ENCODE measurements at regions not wholly inside any gene's neighbourhood (a gene's known extent, or its start where the extent isn't known, plus 50 kb on each side); places are given as distances from the start of the nearest gene placed in this dataset.

DNA sequence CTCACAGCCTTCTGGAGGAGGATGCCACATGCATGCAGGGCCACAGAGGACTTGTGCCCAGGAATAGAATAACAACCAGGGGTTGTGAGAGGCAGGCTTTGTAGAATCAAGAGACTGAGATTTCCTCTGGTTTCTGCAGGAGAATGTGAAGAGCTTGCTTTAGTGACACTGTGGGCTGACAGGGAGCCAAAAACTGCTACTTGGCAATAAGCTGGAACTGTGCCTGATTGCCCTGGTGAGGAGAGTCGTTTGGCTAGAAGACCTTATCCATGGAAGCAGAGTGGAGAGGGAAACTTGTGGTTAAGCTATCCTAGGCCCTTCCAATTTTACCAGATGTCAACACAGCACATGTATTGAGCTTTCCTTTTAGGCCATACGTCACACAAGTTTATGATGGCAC is 902.1 kb downstream of the MRPL39 start:
- TF ChIP-seq POLR2A (IDR thresholded peaks at IDR 0.05), result no peak
- TF ChIP-seq, protein P1, sequence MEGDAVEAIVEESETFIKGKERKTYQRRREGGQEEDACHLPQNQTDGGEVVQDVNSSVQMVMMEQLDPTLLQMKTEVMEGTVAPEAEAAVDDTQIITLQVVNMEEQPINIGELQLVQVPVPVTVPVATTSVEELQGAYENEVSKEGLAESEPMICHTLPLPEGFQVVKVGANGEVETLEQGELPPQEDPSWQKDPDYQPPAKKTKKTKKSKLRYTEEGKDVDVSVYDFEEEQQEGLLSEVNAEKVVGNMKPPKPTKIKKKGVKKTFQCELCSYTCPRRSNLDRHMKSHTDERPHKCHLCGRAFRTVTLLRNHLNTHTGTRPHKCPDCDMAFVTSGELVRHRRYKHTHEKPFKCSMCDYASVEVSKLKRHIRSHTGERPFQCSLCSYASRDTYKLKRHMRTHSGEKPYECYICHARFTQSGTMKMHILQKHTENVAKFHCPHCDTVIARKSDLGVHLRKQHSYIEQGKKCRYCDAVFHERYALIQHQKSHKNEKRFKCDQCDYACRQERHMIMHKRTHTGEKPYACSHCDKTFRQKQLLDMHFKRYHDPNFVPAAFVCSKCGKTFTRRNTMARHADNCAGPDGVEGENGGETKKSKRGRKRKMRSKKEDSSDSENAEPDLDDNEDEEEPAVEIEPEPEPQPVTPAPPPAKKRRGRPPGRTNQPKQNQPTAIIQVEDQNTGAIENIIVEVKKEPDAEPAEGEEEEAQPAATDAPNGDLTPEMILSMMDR (IDR thresholded peaks at IDR 0.05), result no peak

Data from body of pancreas (tissue), 4 donors.